ENCODE measurements at regions not wholly inside any gene's neighbourhood (a gene's known extent, or its start where the extent isn't known, plus 50 kb on each side); places are given as distances from the start of the nearest gene placed in this dataset.

GRCh38 chr16:11401161-11402050, 56.1 kb downstream of the RMI2 start:
- TF ChIP-seq FOXP2 (optimal IDR thresholded peaks at IDR 0.05; ENCODE audit: borderline replicate concordance, extremely low read depth, extremely low read length, insufficient read depth) (no peak), TAF1 (IDR thresholded peaks at IDR 0.05; ENCODE audit: borderline replicate concordance, insufficient read depth, low read length) (no peak), SIN3A (IDR thresholded peaks at IDR 0.05; ENCODE audit: borderline replicate concordance, insufficient read depth, low read length) (no peak), REST (IDR thresholded peaks at IDR 0.05; ENCODE audit: insufficient read depth in 1 of 2, low read depth in 2 of 2, low read length in 2 of 2) (no peak), POLR2AphosphoS5 (IDR thresholded peaks at IDR 0.05; ENCODE audit: low read depth, low read length) (no peak)

- no peak for TF ChIP-seq TAF1 (IDR thresholded peaks at IDR 0.05; ENCODE audit: borderline replicate concordance, insufficient read depth, low read length)
- TF ChIP-seq REST (IDR thresholded peaks at IDR 0.05; ENCODE audit: insufficient read depth in 1 of 2, low read depth in 2 of 2, low read length in 2 of 2): no peak
- TF ChIP-seq FOXP2 (optimal IDR thresholded peaks at IDR 0.05; ENCODE audit: borderline replicate concordance, extremely low read depth, extremely low read length, insufficient read depth): no peak
- no peak for TF ChIP-seq SIN3A (IDR thresholded peaks at IDR 0.05; ENCODE audit: borderline replicate concordance, insufficient read depth, low read length)
- TF ChIP-seq POLR2AphosphoS5 (IDR thresholded peaks at IDR 0.05; ENCODE audit: low read depth, low read length): no peak
Measured at GRCh38 chr16:11402051-11402744, 56.9 kb downstream of the RMI2 start.

GRCh38 chr16:11402745-11403533, 57.7 kb downstream of the RMI2 start:
- TF ChIP-seq REST (IDR thresholded peaks at IDR 0.05; ENCODE audit: insufficient read depth in 1 of 2, low read depth in 2 of 2, low read length in 2 of 2) (no peak), FOXP2 (optimal IDR thresholded peaks at IDR 0.05; ENCODE audit: borderline replicate concordance, extremely low read depth, extremely low read length, insufficient read depth) (no peak), TAF1 (IDR thresholded peaks at IDR 0.05; ENCODE audit: borderline replicate concordance, insufficient read depth, low read length) (no peak), POLR2AphosphoS5 (IDR thresholded peaks at IDR 0.05; ENCODE audit: low read depth, low read length) (no peak), SIN3A (IDR thresholded peaks at IDR 0.05; ENCODE audit: borderline replicate concordance, insufficient read depth, low read length) (no peak)

DNA sequence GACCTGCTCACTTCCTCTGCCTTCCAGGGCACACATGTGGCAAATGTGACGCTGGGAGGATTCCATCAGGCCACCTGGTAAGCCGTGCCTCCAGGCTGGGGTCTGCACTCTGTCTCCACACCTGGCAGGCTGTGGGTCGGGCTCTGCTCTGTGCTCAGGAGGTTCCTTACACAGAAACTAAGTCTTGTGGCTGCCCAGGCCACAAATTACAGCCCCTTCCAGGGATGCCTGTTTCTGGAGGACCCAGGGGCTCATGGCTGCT, 58.2 kb downstream of the RMI2 start:
- TF ChIP-seq SIN3A (IDR thresholded peaks at IDR 0.05; ENCODE audit: borderline replicate concordance, insufficient read depth, low read length) (no peak), REST (IDR thresholded peaks at IDR 0.05; ENCODE audit: insufficient read depth in 1 of 2, low read depth in 2 of 2, low read length in 2 of 2) (no peak)

All from PFSK-1 (cell line).